Mesothelial cell of epicardium (in vitro differentiated cells): ENCODE measurements at regions not wholly inside any gene's neighbourhood (a gene's known extent, or its start where the extent isn't known, plus 50 kb on each side); places are given as distances from the start of the nearest gene placed in this dataset.
"Not testable (repeated sequence)": the region's sequence is repeated elsewhere in the genome, so short reads cannot be mapped to it uniquely, and the experiment has no call there.

Experiments used
- DNase-seq, 2 experiments: peaks; one replicate each; pipeline ENCODE4 v3.0.0; 2021; ENCODE audit warnings: low spot score in 2 of 2; ENCODE audit not compliant: unreplicated experiment in 2 of 2
- H3K27ac Mint-ChIP-seq: 2 replicates; pipeline ENCODE4 v1.8.0; 2021; ENCODE audit warnings: mixed read lengths
- H3K27me3 Mint-ChIP-seq: 2 replicates; pipeline ENCODE4 v1.8.0; 2021; ENCODE audit warnings: low read depth, mixed read lengths
- H3K36me3 Mint-ChIP-seq: 2 replicates; pipeline ENCODE4 v1.8.0; 2021; ENCODE audit warnings: mixed read lengths
- H3K4me1 Mint-ChIP-seq: 2 replicates; pipeline ENCODE4 v1.8.0; 2021; ENCODE audit warnings: mixed read lengths
- H3K4me3 Mint-ChIP-seq: 2 replicates; pipeline ENCODE4 v1.8.0; 2021; ENCODE audit warnings: mild to moderate bottlenecking, moderate library complexity, mixed read lengths
- H3K9me3 Mint-ChIP-seq: 2 replicates; pipeline ENCODE4 v1.8.0; 2021; ENCODE audit warnings: mixed read lengths
- CTCF ChIP-seq: fragments of 200-600 bp; sonication (generic); IDR thresholded peaks from one replicate; pipeline ENCODE4 v1.5.0; 2021; ENCODE audit warnings: antibody characterized with exemption; ENCODE audit not compliant: unreplicated experiment

- no peaks in the 10 kb centered on the region for H3K9me3 Mint-ChIP-seq
- H3K27me3 Mint-ChIP-seq, result no peaks in the 10 kb centered on the region
- H3K36me3 Mint-ChIP-seq, result no peaks in the 10 kb centered on the region
- no peak for TF ChIP-seq CTCF
- H3K4me1 Mint-ChIP-seq, result no peaks in the 10 kb centered on the region
- H3K27ac Mint-ChIP-seq, result no peak overlapping the region
- DNase-seq, result no peak
- H3K4me3 Mint-ChIP-seq, result no peak overlapping the region
Observed at GRCh38 chr9:30928045-30928444, 1456.4 kb upstream of the ACO1 start.

- Mint-ChIP-seq H3K36me3 (no peaks in the 10 kb centered on the region), H3K9me3 (no peaks in the 10 kb centered on the region), H3K27me3 (peaks cover 2% of the 10 kb centered on the region), H3K4me1 (no peaks in the 10 kb centered on the region), H3K27ac (no peak overlapping the region), H3K4me3 (no peak overlapping the region)
- DNase-seq, result no peak
- no peak for TF ChIP-seq CTCF
Observed at GRCh38 chr9:30932226-30932625, 1452.2 kb upstream of the ACO1 start.

GRCh38 chr9:30935730-30936129 lies 1448.7 kb upstream of the ACO1 start:
- TF ChIP-seq CTCF, result no peak
- DNase-seq, result no peak

GRCh38 chr9:30937106-30937505 lies 1447.3 kb upstream of the ACO1 start:
- Mint-ChIP-seq H3K4me3 (no peak overlapping the region), H3K9me3 (no peaks in the 10 kb centered on the region), H3K4me1 (no peaks in the 10 kb centered on the region), H3K27me3 (peaks cover 2% of the 10 kb centered on the region), H3K27ac (no peak overlapping the region), H3K36me3 (no peaks in the 10 kb centered on the region)
- no peak for TF ChIP-seq CTCF
- no peak for DNase-seq

More at GRCh38 chr9:30935730-30936129, 1448.7 kb upstream of the ACO1 start:
- Mint-ChIP-seq H3K36me3 (no peaks in the 10 kb centered on the region), H3K4me3 (no peak overlapping the region), H3K4me1 (no peaks in the 10 kb centered on the region), H3K9me3 (no peaks in the 10 kb centered on the region), H3K27ac (no peak overlapping the region), H3K27me3 (peaks cover 2% of the 10 kb centered on the region)

GRCh38 chr9:30942852-30943251 lies 1441.6 kb upstream of the ACO1 start:
- DNase-seq, H3K4me1 Mint-ChIP-seq, H3K4me3 Mint-ChIP-seq, H3K36me3 Mint-ChIP-seq, H3K27me3 Mint-ChIP-seq, H3K27ac Mint-ChIP-seq: not testable (repeated sequence)
- H3K9me3 Mint-ChIP-seq, result peaks cover 16% of the 10 kb centered on the region

GRCh38 chr9:30943446-30944224 lies 1440.8 kb upstream of the ACO1 start:
- no peaks in the 10 kb centered on the region for H3K27me3 Mint-ChIP-seq
- no peak overlapping the region for H3K27ac Mint-ChIP-seq
- no peaks in the 10 kb centered on the region for H3K4me1 Mint-ChIP-seq
- TF ChIP-seq CTCF, result no peak
- no peak overlapping the region for H3K4me3 Mint-ChIP-seq
- no peaks in the 10 kb centered on the region for H3K36me3 Mint-ChIP-seq
- no peak for DNase-seq
- H3K9me3 Mint-ChIP-seq, result peaks cover 24% of the 10 kb centered on the region
